ENCODE measurements at regions not wholly inside any gene's neighbourhood (a gene's known extent, or its start where the extent isn't known, plus 50 kb on each side); places are given as distances from the start of the nearest gene placed in this dataset.

DNA sequence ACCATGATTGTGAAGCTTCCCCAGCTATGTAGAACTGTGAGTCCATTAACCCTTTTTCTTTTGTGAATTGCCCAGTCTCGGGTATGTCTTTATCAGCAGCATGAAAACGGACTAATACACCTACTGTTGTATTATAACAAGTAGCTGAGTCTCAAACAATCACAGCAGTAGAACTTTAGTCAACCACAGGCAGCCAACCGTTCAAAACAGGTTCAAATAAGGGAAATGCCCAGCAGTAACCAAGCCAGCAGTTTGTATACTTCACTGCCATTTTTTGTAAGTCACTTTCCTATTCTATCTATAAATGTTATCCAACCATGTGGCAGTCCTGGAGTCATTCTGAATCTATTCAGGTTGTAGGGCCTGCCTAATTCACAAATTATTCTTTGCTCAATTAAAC lies 1560.6 kb upstream of the SLC39A10 start:
- TF ChIP-seq, protein P1, sequence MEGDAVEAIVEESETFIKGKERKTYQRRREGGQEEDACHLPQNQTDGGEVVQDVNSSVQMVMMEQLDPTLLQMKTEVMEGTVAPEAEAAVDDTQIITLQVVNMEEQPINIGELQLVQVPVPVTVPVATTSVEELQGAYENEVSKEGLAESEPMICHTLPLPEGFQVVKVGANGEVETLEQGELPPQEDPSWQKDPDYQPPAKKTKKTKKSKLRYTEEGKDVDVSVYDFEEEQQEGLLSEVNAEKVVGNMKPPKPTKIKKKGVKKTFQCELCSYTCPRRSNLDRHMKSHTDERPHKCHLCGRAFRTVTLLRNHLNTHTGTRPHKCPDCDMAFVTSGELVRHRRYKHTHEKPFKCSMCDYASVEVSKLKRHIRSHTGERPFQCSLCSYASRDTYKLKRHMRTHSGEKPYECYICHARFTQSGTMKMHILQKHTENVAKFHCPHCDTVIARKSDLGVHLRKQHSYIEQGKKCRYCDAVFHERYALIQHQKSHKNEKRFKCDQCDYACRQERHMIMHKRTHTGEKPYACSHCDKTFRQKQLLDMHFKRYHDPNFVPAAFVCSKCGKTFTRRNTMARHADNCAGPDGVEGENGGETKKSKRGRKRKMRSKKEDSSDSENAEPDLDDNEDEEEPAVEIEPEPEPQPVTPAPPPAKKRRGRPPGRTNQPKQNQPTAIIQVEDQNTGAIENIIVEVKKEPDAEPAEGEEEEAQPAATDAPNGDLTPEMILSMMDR (IDR thresholded peaks at IDR 0.05) = no peak
- no peak for TF ChIP-seq EZH2 (IDR thresholded peaks at IDR 0.05; ENCODE audit: borderline replicate concordance, insufficient read depth, low read depth, low read length, poor library complexity, severe bottlenecking)

All from B cell (primary cell).